Stomach (tissue), 4 donors: ENCODE measurements at regions not wholly inside any gene's neighbourhood (a gene's known extent, or its start where the extent isn't known, plus 50 kb on each side); places are given as distances from the start of the nearest gene placed in this dataset.
A peak's percentile ranks its signal among the peaks of the same experiment; 100 is the strongest.

Experiments used
- CTCF ChIP-seq, 7 experiments: fragments of 450-650 bp in 4 of 7; fragments of 200-600 bp in 3 of 7; sonication (generic) in 3 of 7; IDR thresholded peaks; one replicate each; pipeline ENCODE4 v1.5.1; 2016 to 2019; ENCODE audit warnings: antibody characterized with exemption in 7 of 7, control low read depth in 2 of 7, mild to moderate bottlenecking in 1 of 7
- EP300 ChIP-seq: sonication (generic); formaldehyde crosslinking; IDR thresholded peaks from one replicate; pipeline ENCODE4 v1.6.1; 2017; ENCODE audit warnings: antibody characterized with exemption
- POLR2A ChIP-seq, 4 donors: fragments of 450-650 bp; IDR thresholded peaks; one replicate each; pipeline ENCODE4 v1.6.1; 2016; ENCODE audit warnings: antibody characterized with exemption in 4 of 4, control low read depth in 2 of 4, mild to moderate bottlenecking in 1 of 4, moderate library complexity in 1 of 4

GRCh38 chr10:94225589-94225988 lies 137.2 kb downstream of the NOC3L start:
- TF ChIP-seq CTCF (IDR thresholded peaks at IDR 0.05) (peak in 1 of 7 experiments; percentile 16), EP300 (no peak), POLR2A (IDR thresholded peaks at IDR 0.05) (no peak)
